BLaER1 (cell line): ENCODE measurements at regions not wholly inside any gene's neighbourhood (a gene's known extent, or its start where the extent isn't known, plus 50 kb on each side); places are given as distances from the start of the nearest gene placed in this dataset.

Experiments used
- H3K27ac ChIP-seq: shearing (Covaris generic); formaldehyde crosslinking; 2 replicates; pipeline ENCODE4 v1.8.1; 2022
- H3K27me3 ChIP-seq: shearing (Covaris generic); formaldehyde crosslinking; 2 replicates; pipeline ENCODE4 v1.8.1; 2022
- H3K36me3 ChIP-seq: shearing (Covaris generic); formaldehyde crosslinking; 2 replicates; pipeline ENCODE4 v1.8.1; 2022
- H3K4me1 ChIP-seq: shearing (Covaris generic); formaldehyde crosslinking; 2 replicates; pipeline ENCODE4 v1.8.1; 2022
- H3K4me2 ChIP-seq: shearing (Covaris generic); formaldehyde crosslinking; 2 replicates; pipeline ENCODE4 v1.8.1; 2022
- H3K4me3 ChIP-seq: shearing (Covaris generic); formaldehyde crosslinking; 2 replicates; pipeline ENCODE4 v1.8.1; 2022
- H3K9ac ChIP-seq: shearing (Covaris generic); formaldehyde crosslinking; 2 replicates; pipeline ENCODE4 v1.8.1; 2022
- H3K9me3 ChIP-seq: shearing (Covaris generic); formaldehyde crosslinking; 2 replicates; pipeline ENCODE4 v1.8.1; 2022
- H4K20me1 ChIP-seq: shearing (Covaris generic); formaldehyde crosslinking; 2 replicates; pipeline ENCODE4 v1.8.1; 2022
- Cebpa-rat ChIP-seq: shearing (Covaris generic); IDR thresholded peaks from 2 replicates; pipeline ENCODE4 v1.8.1; 2022

- Histone ChIP-seq H3K4me3 (no peak overlapping the region), H3K36me3 (no peaks in the 10 kb centered on the region), H3K27ac (no peak overlapping the region), H3K27me3 (no peaks in the 10 kb centered on the region), H3K9ac (no peak overlapping the region), H4K20me1 (no peaks in the 10 kb centered on the region), H3K4me2 (peak overlapping the region; percentile 65), H3K4me1 (peaks cover 33% of the 10 kb centered on the region), H3K9me3 (no peaks in the 10 kb centered on the region)
- no peak for TF ChIP-seq Cebpa-rat
These were observed 199.1 kb downstream of the MTRR start for GRCh38 chr5:8068078-8068477.

DNA sequence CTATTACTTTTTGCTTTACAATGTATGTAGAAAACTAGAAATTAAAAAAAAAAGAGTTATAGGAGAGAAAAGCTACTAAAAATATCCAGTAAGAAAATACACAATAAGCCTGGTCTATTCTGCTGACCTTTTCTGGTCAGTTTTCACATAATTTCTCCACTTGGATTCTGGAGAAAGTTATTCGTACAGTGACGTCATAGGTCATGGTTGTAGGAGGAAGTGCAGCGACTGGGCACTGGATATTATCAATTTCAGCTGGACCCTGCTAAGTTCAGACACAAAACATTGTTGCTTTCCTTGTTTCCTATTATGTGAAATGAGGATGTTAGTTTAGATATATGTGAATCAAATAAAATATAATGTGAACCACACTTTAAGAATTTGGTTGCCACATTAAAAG, 201.2 kb downstream of the MTRR start:
- Histone ChIP-seq H3K9me3 (no peaks in the 10 kb centered on the region), H3K27ac (no peak overlapping the region), H3K36me3 (no peaks in the 10 kb centered on the region), H3K27me3 (no peaks in the 10 kb centered on the region), H3K4me2 (peak overlapping the region; percentile 44), H3K4me1 (peaks cover 33% of the 10 kb centered on the region), H3K9ac (no peak overlapping the region), H4K20me1 (no peaks in the 10 kb centered on the region), H3K4me3 (no peak overlapping the region)
- no peak for TF ChIP-seq Cebpa-rat

- no peak overlapping the region for H3K9ac ChIP-seq
- H3K4me3 ChIP-seq: no peak overlapping the region
- no peaks in the 10 kb centered on the region for H3K4me1 ChIP-seq
- no peaks in the 10 kb centered on the region for H4K20me1 ChIP-seq
- H3K27ac ChIP-seq: no peak overlapping the region
- no peaks in the 10 kb centered on the region for H3K36me3 ChIP-seq
- H3K4me2 ChIP-seq: no peak overlapping the region
- no peaks in the 10 kb centered on the region for H3K27me3 ChIP-seq
- no peak for TF ChIP-seq Cebpa-rat
- H3K9me3 ChIP-seq: no peaks in the 10 kb centered on the region
These were observed 210.1 kb downstream of the MTRR start for GRCh38 chr5:8079056-8079455.

- Histone ChIP-seq H3K4me2 (no peak overlapping the region), H3K36me3 (no peaks in the 10 kb centered on the region), H3K4me3 (no peak overlapping the region), H3K27me3 (no peaks in the 10 kb centered on the region), H3K4me1 (no peaks in the 10 kb centered on the region), H4K20me1 (no peaks in the 10 kb centered on the region), H3K9ac (no peak overlapping the region), H3K27ac (no peak overlapping the region), H3K9me3 (no peaks in the 10 kb centered on the region)
- TF ChIP-seq Cebpa-rat: no peak
These were observed 212.2 kb downstream of the MTRR start for GRCh38 chr5:8081179-8081578.

GRCh38 chr5:8093669-8094068, 224.7 kb downstream of the MTRR start:
- no peaks in the 10 kb centered on the region for H3K27me3 ChIP-seq
- H3K9ac ChIP-seq: no peak overlapping the region
- no peaks in the 10 kb centered on the region for H3K36me3 ChIP-seq
- peaks cover 11% of the 10 kb centered on the region for H3K4me1 ChIP-seq
- no peak overlapping the region for H3K27ac ChIP-seq
- H3K9me3 ChIP-seq: no peaks in the 10 kb centered on the region; the same call in 1 of the 2 replicates
- no peak overlapping the region for H3K4me3 ChIP-seq
- no peaks in the 10 kb centered on the region for H4K20me1 ChIP-seq
- TF ChIP-seq Cebpa-rat: no peak
- H3K4me2 ChIP-seq: peak overlapping the region; percentile 40

DNA sequence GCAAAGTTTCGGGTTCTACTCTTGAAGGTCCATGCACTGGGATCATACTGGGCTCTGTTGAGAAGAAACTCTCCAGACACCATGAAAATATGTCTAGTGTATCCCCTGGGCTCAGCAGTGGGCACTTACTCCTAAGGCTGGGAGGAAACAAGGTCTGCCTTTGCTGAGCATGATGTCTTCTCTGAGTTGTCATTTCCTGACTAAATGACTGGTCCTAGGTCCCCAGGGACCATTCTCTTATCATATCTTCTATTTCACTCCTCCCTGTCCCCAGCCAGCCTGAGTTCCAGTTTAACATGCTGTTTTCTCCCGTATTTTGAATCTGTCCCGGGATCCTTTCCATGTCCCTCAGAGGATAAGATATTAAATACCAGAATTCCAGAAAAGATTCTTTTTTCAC, 225.4 kb downstream of the MTRR start:
- Histone ChIP-seq H3K4me2 (peak overlapping the region; percentile 40), H3K36me3 (no peaks in the 10 kb centered on the region), H3K4me3 (no peak overlapping the region), H3K27me3 (no peaks in the 10 kb centered on the region), H3K27ac (no peak overlapping the region), H4K20me1 (no peaks in the 10 kb centered on the region), H3K9me3 (no peaks in the 10 kb centered on the region; the same call in 1 of the 2 replicates), H3K9ac (no peak overlapping the region), H3K4me1 (peaks cover 11% of the 10 kb centered on the region)
- no peak for TF ChIP-seq Cebpa-rat

- no peaks in the 10 kb centered on the region; the same call in 1 of the 2 replicates for H3K9me3 ChIP-seq
- no peaks in the 10 kb centered on the region for H4K20me1 ChIP-seq
- H3K36me3 ChIP-seq: no peaks in the 10 kb centered on the region
- H3K9ac ChIP-seq: no peak overlapping the region
- H3K27ac ChIP-seq: no peak overlapping the region
- H3K27me3 ChIP-seq: no peaks in the 10 kb centered on the region
- H3K4me2 ChIP-seq: no peak overlapping the region
- H3K4me3 ChIP-seq: no peak overlapping the region
- H3K4me1 ChIP-seq: peaks cover 11% of the 10 kb centered on the region
- TF ChIP-seq Cebpa-rat: no peak
These were observed 228.2 kb downstream of the MTRR start for GRCh38 chr5:8097146-8097545.

DNA sequence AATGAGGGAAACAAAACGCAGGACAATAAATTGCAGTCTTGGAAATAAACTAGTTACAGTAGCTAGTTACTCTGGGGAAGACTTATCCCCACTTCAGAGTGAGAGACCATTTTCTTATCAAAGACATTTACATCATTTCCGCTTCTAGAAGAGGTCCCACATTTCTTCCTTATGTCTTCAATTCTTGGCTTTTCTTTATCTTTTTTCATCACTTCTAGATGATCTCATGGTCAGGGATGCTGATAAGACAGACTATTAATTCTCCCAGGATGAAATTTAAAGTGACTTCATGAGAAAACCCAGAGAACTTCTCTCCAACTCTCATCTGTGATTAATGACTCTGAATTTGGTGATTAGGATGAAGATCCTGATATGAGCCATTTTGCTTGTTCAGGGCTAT, 229.1 kb downstream of the MTRR start:
- Histone ChIP-seq H3K27ac (no peak overlapping the region), H3K4me3 (no peak overlapping the region), H3K9ac (no peak overlapping the region), H3K4me1 (peaks cover 11% of the 10 kb centered on the region), H3K27me3 (no peaks in the 10 kb centered on the region), H3K9me3 (no peaks in the 10 kb centered on the region; the same call in 1 of the 2 replicates), H3K4me2 (no peak overlapping the region), H3K36me3 (no peaks in the 10 kb centered on the region), H4K20me1 (no peaks in the 10 kb centered on the region)
- TF ChIP-seq Cebpa-rat: no peak

DNA sequence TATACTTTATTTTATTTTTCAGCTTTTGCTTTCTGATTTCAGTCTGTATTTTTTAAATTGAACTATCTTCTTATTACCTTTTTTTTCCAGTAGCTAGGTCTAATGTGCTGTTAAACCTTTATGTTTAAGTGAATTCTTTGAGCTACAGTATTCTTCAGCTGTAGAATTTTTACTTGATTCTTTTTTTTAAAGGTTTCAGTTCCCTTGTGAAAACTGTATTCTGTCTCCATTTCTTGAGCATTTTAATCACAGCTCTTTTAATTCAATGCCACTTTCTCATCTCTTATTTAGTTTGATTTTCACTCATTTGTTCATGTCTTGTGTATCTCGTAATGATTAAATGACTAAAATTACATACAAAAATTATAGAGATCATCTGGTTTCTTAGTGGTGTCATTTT, 233.8 kb downstream of the MTRR start:
- no peaks in the 10 kb centered on the region for H3K4me1 ChIP-seq
- no peak overlapping the region for H3K27ac ChIP-seq
- H3K27me3 ChIP-seq: no peaks in the 10 kb centered on the region
- H3K9me3 ChIP-seq: peaks cover 6% of the 10 kb centered on the region; the same call in 1 of the 2 replicates
- H3K4me3 ChIP-seq: no peak overlapping the region
- H3K9ac ChIP-seq: no peak overlapping the region
- H3K36me3 ChIP-seq: no peaks in the 10 kb centered on the region
- H4K20me1 ChIP-seq: no peaks in the 10 kb centered on the region
- TF ChIP-seq Cebpa-rat: no peak
- H3K4me2 ChIP-seq: no peak overlapping the region

- no peaks in the 10 kb centered on the region for H3K4me1 ChIP-seq
- TF ChIP-seq Cebpa-rat: no peak
These were observed 245.8 kb downstream of the MTRR start for GRCh38 chr5:8114597-8115266.

DNA sequence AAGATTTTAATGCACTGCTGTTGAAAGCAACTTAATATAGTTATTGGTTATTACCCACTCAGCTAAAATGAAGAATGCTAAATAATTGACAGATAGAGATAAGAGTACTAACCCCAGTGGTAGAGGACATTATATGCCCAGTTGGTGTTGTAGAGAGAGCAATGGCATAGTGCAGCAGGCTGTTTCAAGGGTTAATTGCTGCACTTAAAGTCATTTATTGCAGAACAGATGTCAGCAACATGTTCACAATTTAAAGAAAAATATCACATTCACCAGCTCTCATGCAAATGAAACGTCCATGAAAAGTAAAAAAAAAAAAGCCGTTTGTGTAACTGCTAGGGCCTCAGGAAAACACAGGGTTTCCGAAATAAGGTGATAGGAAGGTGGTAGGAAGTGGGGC, 254.6 kb downstream of the MTRR start:
- H4K20me1 ChIP-seq: no peaks in the 10 kb centered on the region
- H3K4me2 ChIP-seq: no peak overlapping the region
- H3K9ac ChIP-seq: no peak overlapping the region
- H3K4me3 ChIP-seq: no peak overlapping the region
- TF ChIP-seq Cebpa-rat: no peak
- H3K27me3 ChIP-seq: no peaks in the 10 kb centered on the region
- no peaks in the 10 kb centered on the region for H3K4me1 ChIP-seq
- no peaks in the 10 kb centered on the region for H3K9me3 ChIP-seq
- no peak overlapping the region for H3K27ac ChIP-seq
- no peaks in the 10 kb centered on the region for H3K36me3 ChIP-seq

More at GRCh38 chr5:8114597-8115266, 245.8 kb downstream of the MTRR start:
- H3K27ac ChIP-seq: no peak overlapping the region
- no peaks in the 10 kb centered on the region for H3K36me3 ChIP-seq
- H3K4me2 ChIP-seq: no peak overlapping the region
- H3K9me3 ChIP-seq: no peaks in the 10 kb centered on the region
- H3K27me3 ChIP-seq: no peaks in the 10 kb centered on the region
- no peak overlapping the region for H3K4me3 ChIP-seq
- no peaks in the 10 kb centered on the region for H4K20me1 ChIP-seq
- no peak overlapping the region for H3K9ac ChIP-seq
